Effector memory CD4-positive, alpha-beta T cell (primary cell): ENCODE measurements at regions not wholly inside any gene's neighbourhood (a gene's known extent, or its start where the extent isn't known, plus 50 kb on each side); places are given as distances from the start of the nearest gene placed in this dataset.

Experiments used
- DNase-seq, 3 donors: peaks; one replicate each; pipeline ENCODE4 v3.0.0-alpha.2; 2020
- H3K27ac ChIP-seq: 2 replicates; pipeline ENCODE4 v1.7.0; 2013; ENCODE audit warnings: mild to moderate bottlenecking, low read length, moderate library complexity; ENCODE audit not compliant: insufficient read depth, poor library complexity, severe bottlenecking
- H3K27me3 ChIP-seq: replicated peaks from 2 replicates; pipeline ENCODE4 v1.7.0; 2013; ENCODE audit warnings: mild to moderate bottlenecking, low read length; ENCODE audit not compliant: insufficient read depth, control insufficient read depth, poor library complexity, severe bottlenecking
- H3K36me3 ChIP-seq: 2 replicates; pipeline ENCODE4 v1.7.0; 2013; ENCODE audit warnings: mild to moderate bottlenecking, low read length, moderate library complexity; ENCODE audit not compliant: control insufficient read depth, insufficient read depth
- H3K4me1 ChIP-seq: 2 replicates; pipeline ENCODE4 v1.7.0; 2013; ENCODE audit warnings: low read length, mild to moderate bottlenecking; ENCODE audit not compliant: control insufficient read depth, insufficient read depth, poor library complexity, severe bottlenecking
- H3K4me3 ChIP-seq: 2 replicates; pipeline ENCODE4 v1.7.0; 2013; ENCODE audit warnings: low read length, low read depth, mild to moderate bottlenecking; ENCODE audit not compliant: insufficient read depth, poor library complexity, severe bottlenecking
- H3K9me3 ChIP-seq: 2 replicates; pipeline ENCODE4 v1.7.0; 2013; ENCODE audit warnings: mild to moderate bottlenecking, low read length, moderate library complexity; ENCODE audit not compliant: control insufficient read depth

DNA sequence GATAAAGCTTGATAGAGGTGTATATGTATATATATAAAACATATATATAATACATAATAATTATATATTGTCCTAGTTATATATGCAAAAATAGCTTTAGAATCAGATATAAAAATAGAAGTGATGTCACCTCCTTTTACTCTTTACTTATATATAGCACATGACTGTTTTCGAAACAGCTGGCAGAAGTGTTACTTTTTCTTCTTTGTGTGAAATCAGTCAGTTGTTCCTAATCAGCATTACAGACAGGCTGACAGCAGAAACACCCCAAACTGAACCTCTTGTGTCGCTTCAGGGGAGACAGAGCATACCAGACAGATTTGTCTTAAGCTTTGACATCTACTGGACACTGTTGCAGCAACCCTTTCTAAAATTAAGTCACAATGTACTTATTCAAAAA lies 684.9 kb upstream of the CELF2 start:
- H3K27me3 ChIP-seq, result no peaks in the 10 kb centered on the region
- H3K4me1 ChIP-seq, result no peaks in the 10 kb centered on the region
- H3K9me3 ChIP-seq, result no peaks in the 10 kb centered on the region
- H3K4me3 ChIP-seq, result no peak overlapping the region
- no peak for DNase-seq
- no peaks in the 10 kb centered on the region for H3K36me3 ChIP-seq
- H3K27ac ChIP-seq, result no peak overlapping the region

DNA sequence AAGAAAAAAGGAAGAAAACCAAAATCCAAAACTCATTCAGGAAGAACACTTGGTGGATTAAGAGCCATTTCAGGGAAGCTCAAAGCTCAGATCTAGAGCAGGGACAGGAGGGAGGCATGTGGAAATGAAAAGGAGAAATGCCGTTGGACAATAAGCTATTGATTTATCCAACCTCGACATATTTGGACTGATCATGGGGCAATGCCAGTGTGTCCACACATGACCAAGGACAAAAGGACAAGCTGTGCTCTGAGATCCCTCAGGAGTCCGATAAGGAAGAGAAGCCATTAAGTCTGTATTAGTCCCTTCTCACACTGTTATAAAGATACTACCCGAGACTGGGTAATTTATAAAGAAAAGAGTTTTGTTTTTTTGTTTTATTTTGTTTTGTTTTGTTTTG lies 684.0 kb upstream of the CELF2 start:
- no peak for DNase-seq
- H3K9me3 ChIP-seq, result no peaks in the 10 kb centered on the region
- no peak overlapping the region for H3K27ac ChIP-seq

DNA sequence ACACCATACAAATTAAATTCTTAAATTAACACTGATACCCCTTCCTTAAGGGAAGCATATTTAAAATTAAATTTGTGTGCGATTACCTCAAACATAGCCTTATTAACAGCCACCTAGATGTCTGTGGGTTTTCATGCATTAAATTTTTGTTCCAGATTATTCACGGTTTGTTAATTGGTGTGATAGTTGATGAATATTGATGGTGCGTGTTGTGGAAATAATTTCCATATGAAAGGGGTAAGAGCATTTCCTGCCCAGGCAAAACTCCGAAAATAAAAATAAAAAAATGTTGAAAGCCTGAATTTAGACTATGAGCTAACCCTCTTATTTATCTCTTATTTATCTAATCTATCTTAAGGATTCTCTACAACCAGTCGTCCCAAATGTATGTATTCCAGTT lies 679.3 kb upstream of the CELF2 start:
- Histone ChIP-seq H3K27me3 (no peaks in the 10 kb centered on the region), H3K27ac (no peak overlapping the region), H3K4me1 (no peaks in the 10 kb centered on the region), H3K36me3 (no peaks in the 10 kb centered on the region), H3K4me3 (no peak overlapping the region), H3K9me3 (no peaks in the 10 kb centered on the region)
- DNase-seq, result no peak

More for the DNA sequence above, 684.0 kb upstream of the CELF2 start:
- Histone ChIP-seq H3K36me3 (no peaks in the 10 kb centered on the region), H3K4me3 (no peak overlapping the region), H3K27me3 (no peaks in the 10 kb centered on the region), H3K4me1 (no peaks in the 10 kb centered on the region)

DNA sequence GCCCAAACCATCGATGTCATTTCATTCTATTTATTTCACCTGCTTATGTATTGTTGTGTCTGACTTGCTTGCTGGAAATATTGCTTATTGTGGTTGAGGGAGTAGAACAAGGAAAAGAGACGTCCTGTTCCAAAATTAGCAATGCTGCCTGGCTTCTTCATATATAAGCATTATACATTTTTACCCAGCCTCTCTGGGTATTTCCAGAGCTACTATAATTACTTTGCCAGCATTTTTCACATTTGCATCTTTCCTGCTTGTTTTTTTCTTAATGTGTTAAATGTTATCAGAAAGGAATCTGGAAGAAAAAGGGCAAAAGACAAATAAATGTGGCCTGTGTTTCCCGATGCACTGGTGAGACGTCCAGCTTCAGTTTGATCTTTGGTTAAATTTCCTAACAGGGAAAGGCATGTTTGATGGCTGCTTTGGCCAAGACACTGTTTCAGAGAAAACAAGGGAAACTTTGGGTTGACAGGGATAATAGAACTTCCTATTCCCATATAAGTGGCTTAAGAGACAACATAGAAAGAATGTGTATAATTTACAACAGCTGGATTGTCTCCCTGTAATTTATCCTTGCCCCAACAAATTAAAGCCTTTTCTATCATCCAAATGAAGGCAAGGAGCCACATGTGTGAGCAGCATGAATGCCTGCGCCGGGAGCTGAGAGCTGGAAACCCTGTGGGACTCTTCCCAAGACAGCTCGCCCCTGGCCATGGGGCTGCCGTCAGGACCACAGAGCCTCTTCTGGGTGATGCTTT lies 671.1 kb upstream of the CELF2 start:
- peaks cover 4% of the 10 kb centered on the region for H3K27me3 ChIP-seq
- DNase-seq, result no peak
- no peaks in the 10 kb centered on the region for H3K9me3 ChIP-seq
- H3K4me1 ChIP-seq, result no peaks in the 10 kb centered on the region
- H3K4me3 ChIP-seq, result no peak overlapping the region
- no peak overlapping the region for H3K27ac ChIP-seq
- no peaks in the 10 kb centered on the region for H3K36me3 ChIP-seq

DNA sequence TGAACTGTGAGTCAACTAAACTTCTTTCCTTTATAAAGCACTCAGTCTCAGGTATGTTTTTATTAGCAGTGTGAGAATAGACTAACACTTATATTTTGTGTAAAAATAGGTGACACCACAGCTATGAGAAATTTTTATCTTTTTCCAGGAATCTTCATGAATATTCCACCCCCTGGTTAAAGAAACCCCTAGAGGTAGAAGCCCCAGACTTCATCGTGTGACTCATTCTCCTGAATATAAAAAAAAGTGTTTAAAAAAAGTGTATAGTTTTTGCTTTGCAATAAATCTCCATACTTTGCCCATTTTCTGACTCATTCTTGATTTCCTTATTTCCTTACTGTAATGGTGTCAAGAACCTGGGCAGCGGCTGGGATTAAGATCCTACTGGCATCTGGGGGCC lies 667.6 kb upstream of the CELF2 start:
- Histone ChIP-seq H3K27ac (no peak overlapping the region), H3K9me3 (no peaks in the 10 kb centered on the region), H3K36me3 (no peaks in the 10 kb centered on the region), H3K27me3 (peaks cover 4% of the 10 kb centered on the region), H3K4me1 (no peaks in the 10 kb centered on the region), H3K4me3 (no peak overlapping the region)
- DNase-seq, result no peak

DNA sequence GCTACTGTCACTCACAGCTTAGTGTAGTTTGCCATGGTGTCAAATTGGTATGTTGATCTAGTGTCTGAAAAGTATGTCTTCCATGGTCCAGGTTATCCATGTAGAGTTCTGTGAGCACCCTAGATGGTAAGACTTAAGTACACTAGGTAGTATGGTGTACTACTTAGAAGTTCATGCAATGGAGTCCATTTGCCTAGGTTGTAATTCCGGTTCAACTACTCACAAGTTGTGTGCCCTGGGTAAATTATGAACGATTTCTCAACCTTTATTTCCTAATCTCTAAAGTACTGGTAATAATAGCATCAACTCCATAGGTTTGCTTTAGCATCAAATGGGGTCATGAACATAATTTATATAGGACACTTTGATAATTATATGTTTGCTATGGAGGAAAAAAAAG lies 666.2 kb upstream of the CELF2 start:
- no peak for DNase-seq
- H3K36me3 ChIP-seq, result no peaks in the 10 kb centered on the region
- H3K4me1 ChIP-seq, result no peaks in the 10 kb centered on the region
- no peaks in the 10 kb centered on the region for H3K9me3 ChIP-seq
- H3K27me3 ChIP-seq, result peaks cover 4% of the 10 kb centered on the region
- no peak overlapping the region for H3K4me3 ChIP-seq
- no peak overlapping the region for H3K27ac ChIP-seq

DNA sequence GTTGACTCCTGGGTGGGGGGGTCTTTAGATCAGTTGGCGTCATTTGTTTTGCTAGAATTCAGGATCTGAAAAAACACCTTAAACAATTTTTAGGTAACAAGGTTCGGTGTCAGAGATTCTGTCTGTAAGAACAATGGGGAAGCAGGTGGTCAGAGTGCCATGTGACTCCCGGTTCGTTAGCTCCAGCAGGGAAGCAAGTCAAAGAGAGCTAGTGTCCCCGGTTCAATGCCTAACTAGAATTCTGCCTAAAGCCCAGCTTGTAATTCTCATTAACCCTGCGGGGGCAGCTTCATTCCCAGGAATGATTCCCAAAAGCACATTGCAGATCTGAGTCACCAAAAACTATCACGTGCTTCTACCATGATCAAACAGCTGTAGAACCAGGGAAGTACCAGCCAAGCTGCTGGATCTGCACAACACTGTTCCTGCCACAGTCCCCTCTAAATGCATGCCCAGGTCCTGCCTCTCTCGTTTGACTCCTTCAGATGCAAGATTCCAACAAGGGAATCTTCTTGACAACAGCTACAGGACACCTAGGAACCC lies 664.3 kb upstream of the CELF2 start:
- Histone ChIP-seq H3K27ac (no peak overlapping the region), H3K27me3 (no peaks in the 10 kb centered on the region), H3K9me3 (no peaks in the 10 kb centered on the region), H3K36me3 (no peaks in the 10 kb centered on the region), H3K4me1 (no peaks in the 10 kb centered on the region), H3K4me3 (no peak overlapping the region)
- no peak for DNase-seq

DNA sequence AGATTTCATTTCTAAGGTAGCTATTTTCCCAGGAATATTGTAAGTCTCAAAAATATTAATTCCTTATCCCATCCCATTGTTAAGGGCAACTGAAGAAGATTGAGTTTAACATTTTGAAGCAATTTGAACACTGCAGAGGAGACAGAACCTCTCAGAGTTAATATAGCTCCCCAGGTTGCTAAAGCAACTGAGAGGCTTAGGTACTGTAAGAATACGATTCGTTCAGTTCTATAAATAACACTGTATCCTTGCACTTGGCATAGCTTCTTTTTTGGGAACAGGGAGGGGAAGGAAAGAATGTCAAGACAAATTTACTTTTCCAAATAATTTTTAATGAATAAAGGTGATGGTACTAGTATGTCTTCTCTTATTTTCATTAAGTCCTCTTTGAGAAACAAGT lies 658.4 kb upstream of the CELF2 start:
- Histone ChIP-seq H3K9me3 (no peaks in the 10 kb centered on the region), H3K4me3 (no peak overlapping the region), H3K27ac (no peak overlapping the region), H3K27me3 (no peaks in the 10 kb centered on the region), H3K36me3 (no peaks in the 10 kb centered on the region), H3K4me1 (no peaks in the 10 kb centered on the region)
- DNase-seq, result no peak

DNA sequence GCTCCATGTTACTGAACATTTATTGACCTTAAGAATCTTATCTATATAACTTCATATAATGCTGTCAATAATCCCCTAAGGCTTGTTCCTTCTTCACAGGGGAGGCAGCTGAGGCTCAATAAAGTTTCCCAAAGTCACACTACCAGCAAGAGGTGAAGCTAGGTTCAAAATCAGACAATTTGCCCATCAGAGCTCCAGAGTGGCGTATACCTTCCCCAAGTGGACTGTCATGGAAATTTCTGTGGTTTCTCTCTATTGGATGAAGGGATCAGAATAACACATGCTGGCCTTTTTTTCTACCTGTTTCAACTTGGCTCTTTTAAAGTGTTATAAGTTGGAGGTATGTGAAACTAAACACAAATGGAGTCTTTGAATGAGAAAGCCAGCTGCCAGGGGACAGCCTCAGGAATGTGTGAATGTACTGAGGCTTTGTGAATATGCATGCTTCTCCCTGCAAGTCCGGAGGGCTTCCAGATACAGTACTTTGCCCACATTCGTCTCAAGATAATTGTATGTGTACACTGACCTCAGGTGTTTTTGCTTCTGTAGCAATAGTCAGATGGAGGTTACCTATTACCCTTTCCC lies 656.3 kb upstream of the CELF2 start:
- H3K27ac ChIP-seq, result no peak overlapping the region
- H3K36me3 ChIP-seq, result no peaks in the 10 kb centered on the region
- DNase-seq, result no peak
- no peaks in the 10 kb centered on the region for H3K4me1 ChIP-seq
- no peaks in the 10 kb centered on the region for H3K27me3 ChIP-seq
- H3K4me3 ChIP-seq, result no peak overlapping the region
- H3K9me3 ChIP-seq, result no peaks in the 10 kb centered on the region

DNA sequence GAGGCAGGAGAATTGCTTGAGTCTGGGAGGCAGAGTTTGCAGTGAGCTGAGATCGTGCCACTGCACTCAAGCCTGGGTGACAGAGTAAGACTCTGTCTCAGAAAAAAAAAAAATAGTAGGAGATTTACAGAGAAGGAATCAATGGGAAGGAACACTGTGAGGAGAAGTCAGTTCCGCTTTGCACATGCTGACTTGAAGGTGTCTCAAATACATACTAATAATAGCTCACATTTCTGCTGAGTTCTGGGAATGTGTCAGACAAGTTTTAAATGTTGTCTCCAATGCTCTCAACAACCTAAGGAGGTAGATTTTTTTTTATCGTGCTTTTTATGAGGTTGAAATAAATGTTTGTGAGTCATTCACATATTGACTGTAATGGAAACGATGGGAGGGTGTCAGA lies 654.9 kb upstream of the CELF2 start:
- no peak for DNase-seq
- no peaks in the 10 kb centered on the region for H3K27me3 ChIP-seq
- no peaks in the 10 kb centered on the region for H3K4me1 ChIP-seq
- no peak overlapping the region for H3K4me3 ChIP-seq
- H3K36me3 ChIP-seq, result no peaks in the 10 kb centered on the region
- no peak overlapping the region for H3K27ac ChIP-seq
- no peaks in the 10 kb centered on the region for H3K9me3 ChIP-seq
